Large intestine (tissue), 3 donors: ENCODE measurements at regions not wholly inside any gene's neighbourhood (a gene's known extent, or its start where the extent isn't known, plus 50 kb on each side); places are given as distances from the start of the nearest gene placed in this dataset.

Source experiments
- DNase-seq, 2 donors: peaks; one replicate each; pipeline versions ENCODE4 v3.0.0 to v3.0.0-alpha.2; 2013
- H3K27ac ChIP-seq: one replicate; pipeline ENCODE4 v1.5.1; 2013; ENCODE audit warnings: low read length
- H3K27me3 ChIP-seq: 2 replicates; pipeline ENCODE4 v1.6.1; 2013; ENCODE audit warnings: low read length; ENCODE audit not compliant: control insufficient read depth, insufficient read depth
- H3K36me3 ChIP-seq: 2 replicates; pipeline ENCODE4 v1.6.1; 2013; ENCODE audit warnings: low read length; ENCODE audit not compliant: control insufficient read depth, insufficient read depth
- H3K4me1 ChIP-seq: one replicate; pipeline ENCODE4 v1.6.1; 2013; ENCODE audit warnings: low read length; ENCODE audit not compliant: control insufficient read depth, insufficient read depth
- H3K4me3 ChIP-seq: one replicate; pipeline ENCODE4 v1.5.1; 2013; ENCODE audit warnings: low read length
- H3K9me3 ChIP-seq: one replicate; pipeline ENCODE4 v1.6.1; 2013; ENCODE audit warnings: mild to moderate bottlenecking, low read depth, low read length, moderate library complexity; ENCODE audit not compliant: control insufficient read depth
- WGBS: methylation state at CpG from one replicate; pipeline ENCODE4 v1.1.5; 2013; ENCODE audit warnings: low lambda C conversion rate; ENCODE audit not compliant: insufficient coverage; 5-methylcytosine and 5-hydroxymethylcytosine counted together

DNA sequence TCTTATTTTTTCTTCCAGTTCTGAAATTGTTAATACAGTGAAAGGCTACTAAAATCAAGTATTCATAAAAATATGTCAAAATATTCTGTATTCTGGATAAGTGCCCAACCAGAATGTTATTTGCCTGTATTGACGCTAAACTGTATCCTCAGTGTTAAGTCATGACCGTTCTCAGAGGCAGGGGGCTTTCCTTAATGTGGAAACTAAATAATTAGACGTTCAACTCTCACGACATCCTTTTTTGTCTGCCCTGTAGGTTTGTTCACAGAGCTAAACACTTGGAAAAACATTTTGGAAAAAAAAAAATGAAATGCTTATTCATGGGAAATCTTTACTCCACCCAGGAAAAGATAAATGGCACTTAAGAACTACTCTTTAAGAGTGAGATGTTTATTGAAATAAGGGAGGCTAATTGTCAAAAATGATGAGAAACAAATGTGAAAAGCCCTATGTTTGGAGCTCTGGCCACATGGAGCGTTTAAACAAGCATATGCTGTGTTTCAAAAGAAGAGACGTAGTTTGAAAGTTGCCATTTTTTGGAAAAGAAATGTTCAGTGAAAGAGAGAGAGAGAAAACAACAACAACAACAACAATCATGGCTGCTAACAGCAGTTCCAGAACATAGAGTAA is 453.1 kb upstream of the MARCKS start:
- Histone ChIP-seq H3K4me3 (no peak overlapping the region), H3K4me1 (no peaks in the 10 kb centered on the region), H3K36me3 (no peaks in the 10 kb centered on the region), H3K27me3 (no peaks in the 10 kb centered on the region), H3K27ac (no peak overlapping the region), H3K9me3 (no peaks in the 10 kb centered on the region)
- DNase-seq, result no peak
- 71% methylated on average over 6 of the region's 6 CpGs for WGBS

DNA sequence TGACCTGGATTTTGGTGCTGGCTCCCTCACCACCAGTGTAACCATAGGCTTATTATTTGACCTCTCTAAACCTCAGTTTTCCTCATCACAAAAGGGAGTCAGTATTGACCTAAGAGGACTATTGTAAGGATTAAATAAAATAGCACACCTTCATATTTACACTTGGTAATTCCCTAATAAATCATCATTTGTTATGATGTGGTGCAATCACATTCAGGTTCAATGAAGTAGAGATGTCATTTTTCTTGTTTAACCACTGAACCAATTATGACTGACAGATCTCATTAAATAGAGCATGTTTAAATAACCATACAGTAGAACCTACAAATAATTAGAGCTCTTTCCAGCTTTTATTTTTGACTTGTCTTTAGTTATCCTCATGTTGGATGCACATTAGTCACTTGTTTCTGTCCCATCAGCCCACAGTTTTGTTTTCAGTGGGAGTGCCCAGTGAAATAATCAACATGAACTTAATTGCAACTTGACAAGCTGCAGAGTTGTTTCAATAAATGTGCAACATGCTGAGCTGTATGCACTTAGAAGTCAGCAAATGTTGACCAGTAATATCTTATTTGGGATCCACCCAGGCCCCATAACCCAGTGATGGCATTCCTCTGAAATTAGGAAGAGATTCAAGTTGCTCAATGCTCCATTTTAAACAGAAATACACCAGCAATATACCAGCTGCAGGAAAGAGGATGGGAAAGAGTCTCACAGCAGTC is 451.7 kb upstream of the MARCKS start:
- H3K27me3 ChIP-seq, result no peaks in the 10 kb centered on the region
- no peak overlapping the region for H3K4me3 ChIP-seq
- no peak overlapping the region for H3K27ac ChIP-seq
- no peaks in the 10 kb centered on the region for H3K36me3 ChIP-seq
- no peaks in the 10 kb centered on the region for H3K4me1 ChIP-seq
- H3K9me3 ChIP-seq, result no peaks in the 10 kb centered on the region
- no peak for DNase-seq

DNA sequence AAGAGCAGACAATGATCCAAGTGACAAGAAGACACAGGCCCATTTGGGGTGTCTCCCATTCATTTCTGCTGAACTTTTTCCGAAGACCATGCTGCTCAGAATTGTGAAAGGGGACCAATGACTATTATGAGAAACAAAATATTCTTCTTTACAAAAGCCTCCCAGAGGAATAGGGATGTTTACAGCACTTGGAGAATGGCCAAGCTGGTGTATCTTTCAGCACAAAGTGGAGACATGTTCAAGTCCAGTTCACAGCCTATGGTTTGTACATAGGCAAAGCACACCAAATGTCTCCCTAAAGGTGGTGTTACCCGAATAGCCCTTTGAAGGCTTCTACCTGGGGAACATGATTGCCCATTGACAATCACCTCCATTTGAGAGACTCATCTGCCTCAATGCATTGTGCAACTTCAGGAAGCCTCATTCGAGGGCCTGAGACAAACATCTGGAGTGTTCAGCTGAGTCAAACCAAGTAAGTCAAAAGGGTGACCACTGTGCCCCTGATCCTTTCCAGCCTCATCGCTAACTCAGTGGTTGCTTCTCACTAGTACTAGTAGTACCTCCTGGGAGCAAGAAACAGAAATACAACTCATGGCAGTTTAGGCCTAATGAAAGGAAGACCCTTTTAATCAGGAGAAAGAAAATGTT is 451.0 kb upstream of the MARCKS start:
- H3K4me3 ChIP-seq, result no peak overlapping the region
- H3K9me3 ChIP-seq, result no peaks in the 10 kb centered on the region
- no peak for DNase-seq
- WGBS, result 100% methylated on average over 1 of the region's 4 CpGs
- H3K4me1 ChIP-seq, result no peaks in the 10 kb centered on the region
- H3K27me3 ChIP-seq, result no peaks in the 10 kb centered on the region
- no peak overlapping the region for H3K27ac ChIP-seq
- no peaks in the 10 kb centered on the region for H3K36me3 ChIP-seq

DNA sequence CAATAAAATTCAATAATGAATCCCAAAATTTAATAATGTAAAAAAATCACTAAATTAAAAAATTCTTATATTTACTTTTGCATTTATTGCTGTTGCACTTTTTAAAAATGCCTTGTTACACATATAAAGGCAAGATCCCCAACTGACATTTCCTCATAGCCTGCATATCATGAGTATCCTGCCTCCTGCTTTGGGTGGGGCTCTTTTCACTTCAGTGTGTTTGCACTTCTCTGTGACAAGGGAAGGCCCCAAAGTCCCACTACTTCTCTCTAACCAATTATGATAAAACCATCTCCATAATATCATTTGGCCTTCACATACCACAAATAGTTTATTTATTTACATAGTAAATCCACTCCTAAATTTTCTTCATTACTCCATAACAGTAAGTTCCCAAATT is 446.1 kb upstream of the MARCKS start:
- Histone ChIP-seq H3K9me3 (no peaks in the 10 kb centered on the region), H3K27ac (no peak overlapping the region), H3K36me3 (no peaks in the 10 kb centered on the region), H3K4me3 (no peak overlapping the region), H3K27me3 (no peaks in the 10 kb centered on the region), H3K4me1 (no peaks in the 10 kb centered on the region)
- DNase-seq, result peak; percentile 36 to 49

DNA sequence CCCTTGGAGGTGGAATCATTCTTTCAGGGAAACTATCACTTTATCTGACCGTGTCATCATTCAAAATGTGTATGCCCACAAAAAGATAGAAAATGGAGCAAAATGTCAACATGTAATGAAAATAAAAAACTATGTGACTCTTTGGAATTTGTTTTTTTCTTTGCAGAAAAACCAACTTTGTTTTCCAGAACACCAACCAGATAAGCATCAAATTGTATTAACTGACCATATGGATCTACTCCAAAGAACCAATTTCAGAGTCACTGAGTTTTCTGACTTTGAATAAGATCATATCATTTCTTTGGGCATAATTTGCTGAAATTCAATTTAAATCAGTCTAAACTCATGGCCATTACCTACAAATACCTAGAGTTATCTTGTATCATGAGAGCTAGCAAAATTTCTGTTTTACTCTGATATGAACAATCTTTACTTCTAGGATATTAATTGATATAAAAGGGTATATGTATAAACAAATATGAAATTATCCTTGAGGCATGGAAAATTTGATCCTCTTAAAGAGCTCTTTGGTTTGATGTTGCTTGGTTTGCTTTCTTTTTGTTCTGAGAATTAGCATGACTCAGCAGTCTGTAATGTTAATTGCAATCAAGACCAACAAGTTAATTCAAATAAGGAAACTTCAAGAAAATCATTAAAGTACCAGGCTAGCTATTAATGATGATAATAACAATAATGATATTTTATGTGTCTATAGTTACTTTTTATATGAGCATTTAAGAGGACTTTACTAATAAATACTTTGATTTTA is 444.4 kb upstream of the MARCKS start:
- H3K4me1 ChIP-seq, result no peaks in the 10 kb centered on the region
- DNase-seq, result no peak
- 60% methylated on average over 1 of the region's 1 CpG for WGBS

DNA sequence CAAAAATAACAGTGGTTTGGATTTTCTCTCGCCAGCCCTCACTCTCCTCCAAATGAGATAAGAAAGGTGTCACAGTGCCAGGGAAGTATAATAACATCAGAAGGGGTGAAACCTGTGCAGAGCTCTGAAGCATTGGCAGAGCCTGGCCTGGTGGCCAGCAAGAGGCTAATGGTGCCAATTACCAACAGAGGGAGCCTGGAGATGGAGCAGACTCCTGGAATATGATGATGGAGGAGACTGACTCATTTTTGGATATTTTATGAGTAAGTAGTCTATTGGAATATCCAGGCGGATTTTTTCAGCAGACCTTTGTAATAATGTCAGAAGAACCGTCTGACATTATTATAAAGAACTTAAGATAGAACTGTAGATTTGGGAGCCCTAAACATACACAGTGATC is 442.6 kb upstream of the MARCKS start:
- H3K4me3 ChIP-seq, result no peak overlapping the region
- no peaks in the 10 kb centered on the region for H3K4me1 ChIP-seq
- no peaks in the 10 kb centered on the region for H3K27me3 ChIP-seq
- DNase-seq, result no peak
- H3K9me3 ChIP-seq, result no peaks in the 10 kb centered on the region
- no peaks in the 10 kb centered on the region for H3K36me3 ChIP-seq
- no peak overlapping the region for H3K27ac ChIP-seq
- WGBS, result 60% methylated on average over 1 of the region's 3 CpGs

More for the DNA sequence above, 444.4 kb upstream of the MARCKS start:
- H3K4me3 ChIP-seq, result no peak overlapping the region
- H3K36me3 ChIP-seq, result no peaks in the 10 kb centered on the region
- H3K9me3 ChIP-seq, result no peaks in the 10 kb centered on the region
- H3K27me3 ChIP-seq, result no peaks in the 10 kb centered on the region
- no peak overlapping the region for H3K27ac ChIP-seq

DNA sequence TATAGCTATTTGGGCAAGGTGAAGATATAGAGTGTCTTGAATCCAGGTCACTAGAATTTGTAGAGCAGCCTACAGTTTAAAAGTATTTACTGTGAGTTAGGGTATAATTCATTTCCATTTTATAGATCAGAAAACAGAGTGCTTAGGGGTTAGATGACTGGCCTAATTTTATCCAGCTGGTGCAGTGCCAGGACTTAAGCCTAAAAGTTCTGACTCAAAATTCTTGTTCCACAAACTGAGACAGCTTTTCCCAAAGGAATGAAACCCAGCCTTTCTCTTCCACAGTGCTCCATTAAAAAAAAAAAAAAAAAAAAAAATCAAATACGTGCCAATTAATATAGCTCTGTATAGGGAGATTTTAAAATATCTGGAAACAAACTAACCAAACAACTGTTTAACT is 441.0 kb upstream of the MARCKS start:
- Histone ChIP-seq H3K27ac (no peak overlapping the region), H3K36me3 (no peaks in the 10 kb centered on the region), H3K27me3 (no peaks in the 10 kb centered on the region), H3K4me1 (no peaks in the 10 kb centered on the region), H3K4me3 (no peak overlapping the region), H3K9me3 (no peaks in the 10 kb centered on the region)
- no CpG with 5 or more reads among the region's 1 CpG for WGBS
- DNase-seq, result no peak

DNA sequence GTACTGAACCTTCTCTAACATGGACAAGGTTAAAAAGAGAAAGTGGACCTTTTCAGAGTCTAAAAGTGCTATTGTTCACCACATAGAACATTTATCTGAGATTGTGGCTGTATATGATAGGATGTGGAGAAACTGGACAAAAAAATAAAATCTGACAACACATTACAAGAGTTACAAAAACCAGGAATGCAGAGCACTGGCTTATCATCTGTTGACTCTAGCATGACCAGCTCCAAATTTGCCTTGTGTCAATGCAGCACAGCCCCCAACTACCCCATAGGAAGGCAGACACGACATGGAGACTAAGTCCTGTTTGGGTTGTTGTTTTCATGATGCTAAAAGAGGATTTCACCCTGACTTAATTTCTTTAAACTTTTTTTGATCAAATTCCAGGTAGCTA is 436.9 kb upstream of the MARCKS start:
- no CpG with 5 or more reads among the region's 1 CpG for WGBS
- no peak for DNase-seq
- Histone ChIP-seq H3K4me1 (no peaks in the 10 kb centered on the region), H3K9me3 (no peaks in the 10 kb centered on the region), H3K27ac (no peak overlapping the region), H3K27me3 (no peaks in the 10 kb centered on the region), H3K4me3 (no peak overlapping the region), H3K36me3 (no peaks in the 10 kb centered on the region)

DNA sequence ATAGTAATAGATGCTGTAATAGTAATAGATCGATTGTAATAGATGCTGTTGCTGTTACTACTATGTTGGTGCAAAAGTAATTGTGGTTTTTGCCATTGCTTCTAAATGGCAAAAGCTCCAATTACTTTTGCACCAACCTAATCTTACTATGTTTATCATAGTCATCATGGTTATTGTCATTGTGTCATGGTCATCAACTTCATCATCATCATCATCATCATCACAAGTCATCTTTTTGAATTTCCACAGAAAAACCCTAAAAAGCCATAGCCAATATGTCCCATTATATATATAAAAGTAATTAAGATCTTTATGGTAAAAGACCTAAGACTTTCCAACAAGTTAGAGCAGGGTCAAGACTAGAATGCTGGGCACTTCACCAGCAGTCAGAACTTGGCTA is 435.1 kb upstream of the MARCKS start:
- H3K9me3 ChIP-seq, result no peaks in the 10 kb centered on the region
- no peaks in the 10 kb centered on the region for H3K36me3 ChIP-seq
- no peak for DNase-seq
- H3K27ac ChIP-seq, result no peak overlapping the region
- 100% methylated on average over 1 of the region's 1 CpG for WGBS
- H3K4me3 ChIP-seq, result no peak overlapping the region
- H3K27me3 ChIP-seq, result no peaks in the 10 kb centered on the region
- H3K4me1 ChIP-seq, result no peaks in the 10 kb centered on the region

DNA sequence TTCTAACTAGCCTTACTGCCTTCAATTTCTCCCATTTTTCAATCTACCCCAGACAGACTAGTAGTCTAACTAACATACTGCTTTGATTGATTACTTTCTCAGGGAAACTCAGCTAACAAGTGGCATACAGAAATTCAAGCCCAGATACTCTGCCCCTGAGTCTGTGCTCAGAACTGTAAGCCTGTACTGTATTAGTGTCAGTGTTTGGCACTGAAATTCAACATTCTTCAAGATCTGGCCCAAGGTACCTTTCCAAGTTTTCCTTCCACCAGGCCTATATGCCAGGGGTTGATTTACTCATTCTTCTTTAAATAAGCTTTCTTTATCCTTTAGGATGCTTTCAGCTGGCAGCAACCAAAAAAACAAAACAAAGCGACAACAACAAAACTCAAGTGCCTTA is 433.2 kb upstream of the MARCKS start:
- no peaks in the 10 kb centered on the region for H3K27me3 ChIP-seq
- no peak for DNase-seq
- H3K36me3 ChIP-seq, result no peaks in the 10 kb centered on the region
- H3K4me1 ChIP-seq, result no peaks in the 10 kb centered on the region
- no peak overlapping the region for H3K27ac ChIP-seq
- H3K4me3 ChIP-seq, result no peak overlapping the region
- WGBS, result 83% methylated on average over 1 of the region's 1 CpG
- no peaks in the 10 kb centered on the region for H3K9me3 ChIP-seq
